ENCODE measurements at regions not wholly inside any gene's neighbourhood (a gene's known extent, or its start where the extent isn't known, plus 50 kb on each side); places are given as distances from the start of the nearest gene placed in this dataset.

DNA sequence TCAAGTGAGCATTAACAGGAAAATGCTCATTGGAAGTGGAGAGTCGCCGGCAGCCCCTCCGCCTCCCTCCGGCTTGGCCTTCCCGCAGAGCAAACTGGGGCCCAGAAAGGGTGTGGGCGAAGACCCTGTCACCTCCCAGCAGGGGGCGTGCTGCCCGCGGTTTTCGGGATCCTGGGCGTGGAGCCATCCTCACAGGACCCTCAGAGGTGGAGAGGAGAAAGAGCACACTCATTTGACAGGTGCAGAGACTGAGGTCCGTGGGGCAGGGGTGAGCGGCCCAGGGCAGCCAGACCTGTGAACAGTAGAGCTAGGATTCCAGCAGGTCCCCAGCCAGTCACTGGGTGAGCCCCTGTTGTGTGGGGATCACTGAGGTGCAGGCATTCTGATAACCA lies 1002.9 kb downstream of the KCNJ18 start:
- H3K4me3 ChIP-seq = no peak overlapping the region
- H3K9ac ChIP-seq = no peak overlapping the region
- no peak overlapping the region for H3K27ac ChIP-seq
- no peaks in the 10 kb centered on the region for H3K27me3 ChIP-seq
- no peak overlapping the region for H3K4me2 ChIP-seq
- no peaks in the 10 kb centered on the region for H3K27me3 Mint-ChIP-seq (ENCODE audit: insufficient read depth, low read depth)
- no peak overlapping the region for H2AFZ ChIP-seq (replicated peaks)
- no peaks in the 10 kb centered on the region for H3K36me3 Mint-ChIP-seq
- no peak overlapping the region for H3K4me3 Mint-ChIP-seq
- H3K4me1 Mint-ChIP-seq = no peaks in the 10 kb centered on the region
- H3K9me3 ChIP-seq (ENCODE audit: low read depth) = peaks cover 41% of the 10 kb centered on the region
- no peak overlapping the region for H3K27ac Mint-ChIP-seq
- H3K36me3 ChIP-seq = no peaks in the 10 kb centered on the region
- TF ChIP-seq, protein P1, sequence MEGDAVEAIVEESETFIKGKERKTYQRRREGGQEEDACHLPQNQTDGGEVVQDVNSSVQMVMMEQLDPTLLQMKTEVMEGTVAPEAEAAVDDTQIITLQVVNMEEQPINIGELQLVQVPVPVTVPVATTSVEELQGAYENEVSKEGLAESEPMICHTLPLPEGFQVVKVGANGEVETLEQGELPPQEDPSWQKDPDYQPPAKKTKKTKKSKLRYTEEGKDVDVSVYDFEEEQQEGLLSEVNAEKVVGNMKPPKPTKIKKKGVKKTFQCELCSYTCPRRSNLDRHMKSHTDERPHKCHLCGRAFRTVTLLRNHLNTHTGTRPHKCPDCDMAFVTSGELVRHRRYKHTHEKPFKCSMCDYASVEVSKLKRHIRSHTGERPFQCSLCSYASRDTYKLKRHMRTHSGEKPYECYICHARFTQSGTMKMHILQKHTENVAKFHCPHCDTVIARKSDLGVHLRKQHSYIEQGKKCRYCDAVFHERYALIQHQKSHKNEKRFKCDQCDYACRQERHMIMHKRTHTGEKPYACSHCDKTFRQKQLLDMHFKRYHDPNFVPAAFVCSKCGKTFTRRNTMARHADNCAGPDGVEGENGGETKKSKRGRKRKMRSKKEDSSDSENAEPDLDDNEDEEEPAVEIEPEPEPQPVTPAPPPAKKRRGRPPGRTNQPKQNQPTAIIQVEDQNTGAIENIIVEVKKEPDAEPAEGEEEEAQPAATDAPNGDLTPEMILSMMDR (IDR thresholded peaks at IDR 0.05) = no peak
- H3K79me2 ChIP-seq (ENCODE audit: low read depth) = no peaks in the 10 kb centered on the region
- H3K4me1 ChIP-seq = no peaks in the 10 kb centered on the region
- peaks cover 62% of the 10 kb centered on the region for H3K9me3 Mint-ChIP-seq
- DNase-seq (ENCODE audit: low spot score) = no peak
- H3F3A ChIP-seq (ENCODE audit: low read depth) = no peaks in the 10 kb centered on the region
- H4K20me1 ChIP-seq (ENCODE audit: low read depth) = no peaks in the 10 kb centered on the region

DNA sequence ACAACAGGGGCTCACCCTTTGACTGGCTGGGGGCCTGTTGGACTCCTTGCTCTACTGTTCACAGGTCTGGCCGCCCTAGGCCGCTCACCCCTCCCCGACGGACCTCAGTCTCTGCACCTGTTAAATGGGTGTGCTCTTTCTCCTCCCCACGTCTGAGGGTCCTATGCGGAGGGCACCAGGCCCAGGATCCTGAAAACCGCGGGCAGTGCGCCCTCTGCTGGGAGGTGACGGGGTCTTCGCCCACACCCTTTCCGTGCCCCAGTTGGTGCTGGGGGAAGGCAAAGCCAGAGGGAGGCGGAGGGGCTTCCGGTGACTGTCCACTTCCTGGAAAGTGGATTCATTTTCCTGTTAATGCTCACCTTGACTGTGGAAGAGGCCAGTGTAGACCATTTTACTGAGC lies 1010.9 kb downstream of the KCNJ18 start:
- Histone ChIP-seq H3K4me3 (no peak overlapping the region), H3K36me3 (no peaks in the 10 kb centered on the region), H3K27me3 (no peaks in the 10 kb centered on the region), H3K4me1 (no peaks in the 10 kb centered on the region), H3F3A (ENCODE audit: low read depth) (no peaks in the 10 kb centered on the region), H3K9ac (no peak overlapping the region), H3K9me3 (ENCODE audit: low read depth) (peaks cover 33% of the 10 kb centered on the region), H3K79me2 (ENCODE audit: low read depth) (no peaks in the 10 kb centered on the region), H4K20me1 (ENCODE audit: low read depth) (no peaks in the 10 kb centered on the region), H3K4me2 (no peak overlapping the region), H3K27ac (no peak overlapping the region), H2AFZ (replicated peaks) (no peak overlapping the region)
- DNase-seq (ENCODE audit: low spot score) = no peak
- Mint-ChIP-seq H3K4me3 (no peak overlapping the region), H3K4me1 (no peaks in the 10 kb centered on the region), H3K9me3 (peaks cover 42% of the 10 kb centered on the region), H3K27ac (no peak overlapping the region), H3K27me3 (ENCODE audit: insufficient read depth, low read depth) (peaks cover 6% of the 10 kb centered on the region), H3K36me3 (peaks cover 2% of the 10 kb centered on the region)
- TF ChIP-seq, protein P1 (IDR thresholded peaks at IDR 0.05) = peak; percentile 5
- TF ChIP-seq EZH2 (IDR thresholded peaks at IDR 0.05) = no peak
- no peak for TF ChIP-seq EZH2phosphoT487 (IDR thresholded peaks at IDR 0.05)

DNA sequence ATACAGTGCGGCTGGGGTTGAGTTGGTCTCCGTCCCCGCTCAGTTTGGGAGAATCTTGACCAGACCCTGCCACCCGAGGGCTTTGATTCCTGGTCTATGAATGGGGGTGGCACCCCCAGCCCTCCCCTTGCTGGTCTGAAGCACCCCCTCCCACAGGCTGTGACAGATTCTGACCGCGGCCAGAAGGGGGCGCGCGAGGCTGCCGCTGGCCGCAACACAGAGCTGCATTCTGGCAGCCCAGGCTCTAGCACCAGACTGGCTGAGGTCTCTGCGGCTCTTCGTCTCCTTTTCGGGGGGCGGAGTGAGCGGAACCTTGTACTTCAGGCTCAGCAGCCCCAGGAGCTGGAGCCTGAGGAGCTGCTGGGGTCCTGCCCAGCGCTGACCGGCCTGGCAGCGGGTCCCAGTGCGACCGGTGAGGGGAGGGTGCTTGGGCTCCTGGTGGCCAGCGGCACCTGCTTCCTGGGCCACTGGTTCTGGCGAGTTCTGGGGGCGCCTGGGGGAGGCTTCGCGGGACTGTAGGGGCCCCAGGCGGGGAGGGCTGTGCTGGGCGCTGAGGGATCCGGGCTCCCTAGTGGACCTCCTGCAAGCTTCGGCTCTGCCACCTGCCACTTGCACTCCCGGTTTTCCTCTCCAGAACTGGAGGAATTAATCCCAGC lies 1011.6 kb downstream of the KCNJ18 start:
- no peaks in the 10 kb centered on the region for H3K4me1 Mint-ChIP-seq
- Histone ChIP-seq H3K9me3 (ENCODE audit: low read depth) (peaks cover 26% of the 10 kb centered on the region), H3K27me3 (no peaks in the 10 kb centered on the region), H2AFZ (replicated peaks) (no peak overlapping the region), H3K4me2 (no peak overlapping the region), H3K27ac (no peak overlapping the region), H3K79me2 (ENCODE audit: low read depth) (no peaks in the 10 kb centered on the region), H3K4me3 (no peak overlapping the region), H3F3A (ENCODE audit: low read depth) (no peaks in the 10 kb centered on the region), H3K36me3 (no peaks in the 10 kb centered on the region), H4K20me1 (ENCODE audit: low read depth) (no peaks in the 10 kb centered on the region), H3K4me1 (no peaks in the 10 kb centered on the region), H3K9ac (no peak overlapping the region)
- TF ChIP-seq, protein P1 (IDR thresholded peaks at IDR 0.05) = no peak
- TF ChIP-seq EZH2 (IDR thresholded peaks at IDR 0.05) (no peak), EZH2phosphoT487 (IDR thresholded peaks at IDR 0.05) (no peak)
- no peak overlapping the region for H3K27ac Mint-ChIP-seq
- peaks cover 2% of the 10 kb centered on the region for H3K36me3 Mint-ChIP-seq
- peaks cover 6% of the 10 kb centered on the region for H3K27me3 Mint-ChIP-seq (ENCODE audit: insufficient read depth, low read depth)
- H3K9me3 Mint-ChIP-seq = peaks cover 42% of the 10 kb centered on the region
- H3K4me3 Mint-ChIP-seq = no peak overlapping the region
- no peak for DNase-seq (ENCODE audit: low spot score)

All from neural progenitor cell (in vitro differentiated cells).